Adrenal gland (tissue), 9 donors: ENCODE measurements at regions not wholly inside any gene's neighbourhood (a gene's known extent, or its start where the extent isn't known, plus 50 kb on each side); places are given as distances from the start of the nearest gene placed in this dataset.

ENCODE experiments used
- DNase-seq, 7 donors: peaks; one replicate each; pipeline ENCODE4 v3.0.0-alpha.2; 2019 to 2020
- H3K27ac ChIP-seq, 5 donors: fragments of 200-600 bp; sonication (generic) in 4 of 5; 1 replicate in 3 of 5; 2 replicates in 2 of 5; pipeline versions ENCODE4 v1.5.1 to v1.8.0; 2016 to 2020; ENCODE audit warnings: mild to moderate bottlenecking in 1 of 5
- H3K27me3 ChIP-seq: fragments of 200-600 bp; 2 replicates; pipeline ENCODE4 v1.8.0; 2021
- H3K36me3 ChIP-seq, 2 donors: fragments of 200-600 bp; replicated peaks in 1 of 2; 1 replicate in 1 of 2; 2 replicates in 1 of 2; pipeline versions ENCODE4 v1.5.1 to v1.8.0; 2018 to 2022
- H3K4me1 ChIP-seq, 2 donors: fragments of 200-600 bp; replicated peaks in 1 of 2; 1 replicate in 1 of 2; 2 replicates in 1 of 2; pipeline versions ENCODE4 v1.5.1 to v1.8.0; 2018 to 2021
- H3K4me3 ChIP-seq, 4 donors: fragments of 200-600 bp; sonication (generic) in 3 of 4; one replicate each; pipeline ENCODE4 v1.5.1; 2016 to 2018
- H3K9me3 ChIP-seq, 3 donors: fragments of 200-600 bp; sonication (generic) in 1 of 3; replicated peaks in 1 of 3; 1 replicate in 2 of 3; 2 replicates in 1 of 3; pipeline versions ENCODE4 v1.5.1 to v1.8.0; 2016 to 2021
- POLR2A ChIP-seq, 2 donors: fragments of 450-650 bp; IDR thresholded peaks; one replicate each; pipeline ENCODE4 v1.6.1; 2017; ENCODE audit warnings: antibody characterized with exemption in 2 of 2, mild to moderate bottlenecking in 2 of 2, moderate library complexity in 1 of 2
- WGBS, 4 donors: extraction: QIAGEN DNeasy Blood & Tissue Kit in 2 of 4; methylation state at CpG; one replicate each; pipeline versions ENCODE4 v1.1.5 to v1.1.7; 2013 to 2017; 5-methylcytosine and 5-hydroxymethylcytosine counted together
- intact Hi-C, 2 donors: fragments of 100-400 bp; cut with DNase I; formaldehyde crosslinking; loops; one replicate each; pipeline versions ENCODE4 v1.14.1 to v1.15.0; 2022 to 2023
- TF ChIP-seq, protein P1 (sequence below), 6 experiments: fragments of 450-650 bp in 4 of 6; fragments of 200-600 bp in 2 of 6; sonication (generic) in 1 of 6; IDR thresholded peaks; 1 replicate in 5 of 6; 2 replicates in 1 of 6; pipeline versions ENCODE4 v1.5.1 to v1.8.0; 2016 to 2021; ENCODE audit warnings: antibody characterized with exemption in 6 of 6, mild to moderate bottlenecking in 2 of 6, moderate library complexity in 1 of 6
- donor health status: healthy with polysubstance abuse.
- donor health status: Bipolar disorder and iron deficiency.
- donor health status: DM: yes; HTN: yes; CAD: no.
- donor health status: DM: no; HTN: no; CAD: no.
- donor health status: DM: no; HTN: no; CAD: no.

DNA sequence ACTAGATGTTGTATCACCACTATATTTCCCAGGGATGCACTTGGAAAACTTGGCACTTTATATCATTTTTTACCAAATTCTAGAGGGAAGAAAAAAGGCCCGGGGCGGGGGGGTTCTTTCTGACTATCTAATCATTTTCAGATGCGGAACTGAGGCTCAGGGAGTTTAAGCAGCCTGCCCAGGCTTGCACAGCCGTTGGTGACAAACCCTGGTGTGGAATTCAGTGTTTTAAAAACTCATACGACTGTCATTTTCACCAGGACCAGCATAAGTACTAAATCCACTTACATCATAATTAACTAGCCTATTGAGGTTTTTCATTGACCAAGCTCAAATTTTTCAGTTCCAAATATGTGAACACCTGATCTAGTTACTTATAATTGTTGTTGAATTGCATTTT, 181.0 kb downstream of the IPO8 start:
- 80 to 91% (median 86%) methylated on average over 5 of the region's 5 CpGs for WGBS, 4 donors
- TF ChIP-seq POLR2A (IDR thresholded peaks at IDR 0.05): no peak
- TF ChIP-seq, protein P1, sequence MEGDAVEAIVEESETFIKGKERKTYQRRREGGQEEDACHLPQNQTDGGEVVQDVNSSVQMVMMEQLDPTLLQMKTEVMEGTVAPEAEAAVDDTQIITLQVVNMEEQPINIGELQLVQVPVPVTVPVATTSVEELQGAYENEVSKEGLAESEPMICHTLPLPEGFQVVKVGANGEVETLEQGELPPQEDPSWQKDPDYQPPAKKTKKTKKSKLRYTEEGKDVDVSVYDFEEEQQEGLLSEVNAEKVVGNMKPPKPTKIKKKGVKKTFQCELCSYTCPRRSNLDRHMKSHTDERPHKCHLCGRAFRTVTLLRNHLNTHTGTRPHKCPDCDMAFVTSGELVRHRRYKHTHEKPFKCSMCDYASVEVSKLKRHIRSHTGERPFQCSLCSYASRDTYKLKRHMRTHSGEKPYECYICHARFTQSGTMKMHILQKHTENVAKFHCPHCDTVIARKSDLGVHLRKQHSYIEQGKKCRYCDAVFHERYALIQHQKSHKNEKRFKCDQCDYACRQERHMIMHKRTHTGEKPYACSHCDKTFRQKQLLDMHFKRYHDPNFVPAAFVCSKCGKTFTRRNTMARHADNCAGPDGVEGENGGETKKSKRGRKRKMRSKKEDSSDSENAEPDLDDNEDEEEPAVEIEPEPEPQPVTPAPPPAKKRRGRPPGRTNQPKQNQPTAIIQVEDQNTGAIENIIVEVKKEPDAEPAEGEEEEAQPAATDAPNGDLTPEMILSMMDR (IDR thresholded peaks at IDR 0.05): no peak
- peaks cover 5 to 18% of the 10 kb centered on the region in 2 donors for H3K4me1 ChIP-seq
- H3K4me3 ChIP-seq: no peak overlapping the region
- H3K27me3 ChIP-seq: no peaks in the 10 kb centered on the region
- H3K27ac ChIP-seq: no peak overlapping the region
- no peaks in the 10 kb centered on the region for H3K9me3 ChIP-seq
- DNase-seq: no peak
- H3K36me3 ChIP-seq: no peaks in the 10 kb centered on the region
- intact Hi-C loops: no loop called here

DNA sequence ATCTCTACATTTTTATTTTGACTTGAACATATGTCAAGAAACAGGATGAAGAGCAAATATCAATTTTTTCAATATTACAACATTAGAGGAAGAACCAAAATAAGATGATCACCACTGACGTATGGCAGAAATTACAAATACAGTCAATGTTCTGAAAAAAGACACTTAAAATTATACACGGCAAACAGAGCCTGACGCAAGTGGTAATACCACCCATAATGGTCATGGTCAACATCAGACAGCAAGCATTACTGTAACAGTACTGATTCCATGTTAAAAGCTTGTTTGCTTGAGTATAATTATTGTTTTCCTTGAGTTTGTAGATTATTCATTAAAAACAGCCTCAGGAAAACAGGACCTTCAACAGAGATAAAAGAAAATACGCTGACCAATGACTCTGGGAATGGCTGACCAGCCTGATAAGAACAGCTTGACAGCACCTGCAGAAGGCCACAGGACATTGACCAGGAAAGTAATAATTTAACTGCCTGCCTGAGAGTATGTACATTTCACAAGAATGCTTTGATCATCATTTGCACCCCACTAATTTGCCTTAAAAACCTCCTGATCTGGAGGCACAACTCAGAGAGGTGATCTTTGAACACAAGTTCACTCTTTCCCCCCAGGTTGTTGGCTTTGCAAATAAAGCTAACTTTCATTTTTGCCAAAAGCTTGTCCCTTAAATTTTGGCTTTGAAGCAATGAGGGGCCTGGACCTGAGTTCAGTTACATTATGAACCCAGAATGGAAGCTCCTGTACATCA, 187.3 kb downstream of the IPO8 start:
- Histone ChIP-seq H3K4me1 (peaks cover 0 to 3% of the 10 kb centered on the region in 2 donors), H3K27ac (no peak overlapping the region), H3K27me3 (no peaks in the 10 kb centered on the region), H3K36me3 (no peaks in the 10 kb centered on the region), H3K4me3 (no peak overlapping the region), H3K9me3 (no peaks in the 10 kb centered on the region)
- DNase-seq: no peak
- TF ChIP-seq, protein P1 (IDR thresholded peaks at IDR 0.05): no peak
- no peak for TF ChIP-seq POLR2A (IDR thresholded peaks at IDR 0.05)
- 77 to 84% (median 78%) methylated on average over 4 of the region's 4 CpGs for WGBS, 4 donors
- intact Hi-C loops: no loop called here

DNA sequence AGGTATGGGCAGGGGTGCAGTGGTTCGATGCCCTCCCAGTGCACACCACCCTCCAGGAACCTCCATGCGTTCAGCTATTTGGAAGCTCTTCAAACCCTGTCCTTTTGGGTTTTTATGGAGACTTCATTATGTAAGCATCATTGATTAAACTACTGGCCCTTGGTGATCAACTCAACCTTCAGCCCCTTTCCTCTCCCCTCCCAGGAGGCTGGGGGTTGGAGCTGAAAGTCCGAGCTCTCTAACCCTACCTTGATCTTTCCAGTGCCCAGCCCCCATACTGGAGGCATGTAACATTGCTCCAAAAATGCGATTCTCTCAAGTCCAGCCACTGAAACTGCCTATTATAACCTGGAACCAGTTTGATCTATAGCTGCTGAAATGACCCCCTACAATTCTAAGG, 188.1 kb downstream of the IPO8 start:
- H3K27me3 ChIP-seq: no peaks in the 10 kb centered on the region
- H3K4me3 ChIP-seq: no peak overlapping the region
- intact Hi-C loops: no loop called here
- no peak for DNase-seq
- WGBS, 4 donors: 84 to 94% (median 91%) methylated on average over 4 of the region's 4 CpGs
- TF ChIP-seq, protein P1 (IDR thresholded peaks at IDR 0.05): no peak
- no peak for TF ChIP-seq POLR2A (IDR thresholded peaks at IDR 0.05)
- no peak overlapping the region for H3K27ac ChIP-seq
- no peaks in the 10 kb centered on the region for H3K36me3 ChIP-seq
- H3K9me3 ChIP-seq: no peaks in the 10 kb centered on the region
- peaks cover 0 to 3% of the 10 kb centered on the region in 2 donors for H3K4me1 ChIP-seq

DNA sequence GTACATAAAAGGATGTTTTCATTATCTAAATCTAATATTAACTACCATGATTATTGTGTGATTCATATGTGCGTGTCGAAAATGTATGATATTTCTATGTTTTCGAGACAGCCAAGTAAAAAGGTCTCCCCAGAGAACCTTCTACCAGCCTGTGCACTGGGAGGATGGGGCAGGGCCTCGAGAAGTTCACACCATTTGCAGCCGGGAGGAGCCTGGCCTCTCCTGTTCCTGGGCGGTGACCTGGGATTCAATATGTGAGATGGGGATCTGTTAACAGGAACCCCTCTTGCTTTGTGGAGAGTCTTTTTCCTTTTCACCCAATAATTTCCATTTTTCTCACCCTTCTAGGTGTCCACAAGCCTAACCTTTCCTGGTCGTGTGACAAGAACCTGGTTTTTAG, 189.3 kb downstream of the IPO8 start:
- Histone ChIP-seq H3K36me3 (no peaks in the 10 kb centered on the region), H3K4me3 (no peak overlapping the region), H3K9me3 (no peaks in the 10 kb centered on the region), H3K4me1 (peaks cover 0 to 3% of the 10 kb centered on the region in 2 donors), H3K27ac (no peak overlapping the region), H3K27me3 (no peaks in the 10 kb centered on the region)
- intact Hi-C loops: no loop called here
- 88 to 92% (median 90%) methylated on average over 7 of the region's 7 CpGs for whole genome bisulfite sequencing, 4 donors
- DNase-seq: no peak
- TF ChIP-seq, protein P1 (IDR thresholded peaks at IDR 0.05): no peak
- TF ChIP-seq POLR2A (IDR thresholded peaks at IDR 0.05): no peak
